ENCODE measurements at regions not wholly inside any gene's neighbourhood (a gene's known extent, or its start where the extent isn't known, plus 50 kb on each side); places are given as distances from the start of the nearest gene placed in this dataset.

DNA sequence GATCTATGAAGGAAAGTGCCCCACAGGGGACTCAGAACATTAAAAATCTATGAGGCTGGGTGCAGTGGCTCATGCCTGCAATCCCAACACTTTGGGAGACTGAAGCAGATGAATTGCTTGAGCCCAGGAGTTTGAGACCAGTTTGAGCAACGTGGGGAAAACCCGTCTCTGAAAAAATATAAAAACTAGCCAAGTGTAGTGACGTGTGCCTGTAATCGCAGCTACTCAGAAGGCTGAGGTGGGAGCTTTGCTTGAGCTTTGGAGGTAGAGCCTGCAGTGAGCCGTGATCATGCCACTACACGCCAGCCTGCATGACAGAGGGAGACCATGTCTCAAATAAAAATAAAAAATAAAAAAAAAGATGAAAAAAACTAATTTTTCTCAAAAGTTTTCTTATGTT is 1070.6 kb downstream of the PCDH9 start:
- TF ChIP-seq, protein P1, sequence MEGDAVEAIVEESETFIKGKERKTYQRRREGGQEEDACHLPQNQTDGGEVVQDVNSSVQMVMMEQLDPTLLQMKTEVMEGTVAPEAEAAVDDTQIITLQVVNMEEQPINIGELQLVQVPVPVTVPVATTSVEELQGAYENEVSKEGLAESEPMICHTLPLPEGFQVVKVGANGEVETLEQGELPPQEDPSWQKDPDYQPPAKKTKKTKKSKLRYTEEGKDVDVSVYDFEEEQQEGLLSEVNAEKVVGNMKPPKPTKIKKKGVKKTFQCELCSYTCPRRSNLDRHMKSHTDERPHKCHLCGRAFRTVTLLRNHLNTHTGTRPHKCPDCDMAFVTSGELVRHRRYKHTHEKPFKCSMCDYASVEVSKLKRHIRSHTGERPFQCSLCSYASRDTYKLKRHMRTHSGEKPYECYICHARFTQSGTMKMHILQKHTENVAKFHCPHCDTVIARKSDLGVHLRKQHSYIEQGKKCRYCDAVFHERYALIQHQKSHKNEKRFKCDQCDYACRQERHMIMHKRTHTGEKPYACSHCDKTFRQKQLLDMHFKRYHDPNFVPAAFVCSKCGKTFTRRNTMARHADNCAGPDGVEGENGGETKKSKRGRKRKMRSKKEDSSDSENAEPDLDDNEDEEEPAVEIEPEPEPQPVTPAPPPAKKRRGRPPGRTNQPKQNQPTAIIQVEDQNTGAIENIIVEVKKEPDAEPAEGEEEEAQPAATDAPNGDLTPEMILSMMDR (IDR thresholded peaks at IDR 0.05; ENCODE audit: low read depth, low read length, missing input control): no peak
- TF ChIP-seq SP1 (IDR thresholded peaks at IDR 0.05) (no peak), JUND (IDR thresholded peaks at IDR 0.05) (no peak), FOXA1 (IDR thresholded peaks at IDR 0.05) (no peak), GABPA (IDR thresholded peaks at IDR 0.05 in 1 of 2, conservative IDR thresholded peaks at IDR 0.05 in 1 of 2) (no peak), RAD21 (IDR thresholded peaks at IDR 0.05) (no peak), YY1 (IDR thresholded peaks at IDR 0.05) (no peak)
- TF ChIP-seq, protein P2, sequence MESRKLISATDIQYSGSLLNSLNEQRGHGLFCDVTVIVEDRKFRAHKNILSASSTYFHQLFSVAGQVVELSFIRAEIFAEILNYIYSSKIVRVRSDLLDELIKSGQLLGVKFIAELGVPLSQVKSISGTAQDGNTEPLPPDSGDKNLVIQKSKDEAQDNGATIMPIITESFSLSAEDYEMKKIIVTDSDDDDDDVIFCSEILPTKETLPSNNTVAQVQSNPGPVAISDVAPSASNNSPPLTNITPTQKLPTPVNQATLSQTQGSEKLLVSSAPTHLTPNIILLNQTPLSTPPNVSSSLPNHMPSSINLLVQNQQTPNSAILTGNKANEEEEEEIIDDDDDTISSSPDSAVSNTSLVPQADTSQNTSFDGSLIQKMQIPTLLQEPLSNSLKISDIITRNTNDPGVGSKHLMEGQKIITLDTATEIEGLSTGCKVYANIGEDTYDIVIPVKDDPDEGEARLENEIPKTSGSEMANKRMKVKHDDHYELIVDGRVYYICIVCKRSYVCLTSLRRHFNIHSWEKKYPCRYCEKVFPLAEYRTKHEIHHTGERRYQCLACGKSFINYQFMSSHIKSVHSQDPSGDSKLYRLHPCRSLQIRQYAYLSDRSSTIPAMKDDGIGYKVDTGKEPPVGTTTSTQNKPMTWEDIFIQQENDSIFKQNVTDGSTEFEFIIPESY (IDR thresholded peaks at IDR 0.05): no peak
- TF ChIP-seq, protein P3, sequence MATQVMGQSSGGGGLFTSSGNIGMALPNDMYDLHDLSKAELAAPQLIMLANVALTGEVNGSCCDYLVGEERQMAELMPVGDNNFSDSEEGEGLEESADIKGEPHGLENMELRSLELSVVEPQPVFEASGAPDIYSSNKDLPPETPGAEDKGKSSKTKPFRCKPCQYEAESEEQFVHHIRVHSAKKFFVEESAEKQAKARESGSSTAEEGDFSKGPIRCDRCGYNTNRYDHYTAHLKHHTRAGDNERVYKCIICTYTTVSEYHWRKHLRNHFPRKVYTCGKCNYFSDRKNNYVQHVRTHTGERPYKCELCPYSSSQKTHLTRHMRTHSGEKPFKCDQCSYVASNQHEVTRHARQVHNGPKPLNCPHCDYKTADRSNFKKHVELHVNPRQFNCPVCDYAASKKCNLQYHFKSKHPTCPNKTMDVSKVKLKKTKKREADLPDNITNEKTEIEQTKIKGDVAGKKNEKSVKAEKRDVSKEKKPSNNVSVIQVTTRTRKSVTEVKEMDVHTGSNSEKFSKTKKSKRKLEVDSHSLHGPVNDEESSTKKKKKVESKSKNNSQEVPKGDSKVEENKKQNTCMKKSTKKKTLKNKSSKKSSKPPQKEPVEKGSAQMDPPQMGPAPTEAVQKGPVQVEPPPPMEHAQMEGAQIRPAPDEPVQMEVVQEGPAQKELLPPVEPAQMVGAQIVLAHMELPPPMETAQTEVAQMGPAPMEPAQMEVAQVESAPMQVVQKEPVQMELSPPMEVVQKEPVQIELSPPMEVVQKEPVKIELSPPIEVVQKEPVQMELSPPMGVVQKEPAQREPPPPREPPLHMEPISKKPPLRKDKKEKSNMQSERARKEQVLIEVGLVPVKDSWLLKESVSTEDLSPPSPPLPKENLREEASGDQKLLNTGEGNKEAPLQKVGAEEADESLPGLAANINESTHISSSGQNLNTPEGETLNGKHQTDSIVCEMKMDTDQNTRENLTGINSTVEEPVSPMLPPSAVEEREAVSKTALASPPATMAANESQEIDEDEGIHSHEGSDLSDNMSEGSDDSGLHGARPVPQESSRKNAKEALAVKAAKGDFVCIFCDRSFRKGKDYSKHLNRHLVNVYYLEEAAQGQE (IDR thresholded peaks at IDR 0.05): no peak
- TF ChIP-seq, protein P4, sequence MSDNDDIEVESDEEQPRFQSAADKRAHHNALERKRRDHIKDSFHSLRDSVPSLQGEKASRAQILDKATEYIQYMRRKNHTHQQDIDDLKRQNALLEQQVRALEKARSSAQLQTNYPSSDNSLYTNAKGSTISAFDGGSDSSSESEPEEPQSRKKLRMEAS (IDR thresholded peaks at IDR 0.05): no peak

Measured in liver (tissue), 3 donors.